NB4 (cell line): ENCODE measurements at regions not wholly inside any gene's neighbourhood (a gene's known extent, or its start where the extent isn't known, plus 50 kb on each side); places are given as distances from the start of the nearest gene placed in this dataset.

Experiments used
- DNase-seq: peaks from one replicate; pipeline ENCODE4 v3.0.0; 2010; ENCODE audit warnings: low read depth
- H3K4me3 ChIP-seq: one replicate; pipeline ENCODE4 v1.5.1; 2011; ENCODE audit warnings: mild to moderate bottlenecking, low read depth, low read length, moderate library complexity
- CTCF ChIP-seq: IDR thresholded peaks from one replicate; pipeline ENCODE4 v1.5.1; 2012; ENCODE audit warnings: low read depth, low read length
- MAX ChIP-seq: IDR thresholded peaks from 2 replicates; pipeline ENCODE4 v1.6.1; 2011; ENCODE audit warnings: low read depth, low read length
- MYC ChIP-seq: IDR thresholded peaks from 2 replicates; pipeline ENCODE4 v1.6.1; 2011; ENCODE audit warnings: low read depth, low read length
- POLR2A ChIP-seq: IDR thresholded peaks from 2 replicates; pipeline ENCODE4 v1.6.1; 2011; ENCODE audit warnings: mild to moderate bottlenecking; ENCODE audit not compliant: insufficient read length; ENCODE audit errors: extremely low read depth

- no peak for DNase-seq
- TF ChIP-seq MYC = no peak
- no peak for TF ChIP-seq POLR2A
- no peak for TF ChIP-seq CTCF
- no peak for TF ChIP-seq MAX
- no peak overlapping the region for H3K4me3 ChIP-seq
Measured at GRCh38 chr3:87982421-87982820, 76.4 kb downstream of the CGGBP1 start.

- TF ChIP-seq MYC = no peak
- no peak for TF ChIP-seq MAX
- no peak for TF ChIP-seq CTCF
- TF ChIP-seq POLR2A = no peak
- no peak overlapping the region for H3K4me3 ChIP-seq
- DNase-seq = no peak
Measured at GRCh38 chr3:87979527-87979926, 79.3 kb downstream of the CGGBP1 start.

GRCh38 chr3:87977765-87978164 is 81.0 kb downstream of the CGGBP1 start:
- H3K4me3 ChIP-seq = no peak overlapping the region
- no peak for DNase-seq
- no peak for TF ChIP-seq MAX
- no peak for TF ChIP-seq POLR2A
- no peak for TF ChIP-seq CTCF
- no peak for TF ChIP-seq MYC

GRCh38 chr3:87975716-87976115 is 83.1 kb downstream of the CGGBP1 start:
- no peak overlapping the region for H3K4me3 ChIP-seq
- TF ChIP-seq MYC (no peak), MAX (no peak), POLR2A (no peak), CTCF (no peak)
- no peak for DNase-seq

- DNase-seq = no peak
- no peak for TF ChIP-seq CTCF
- no peak for TF ChIP-seq MAX
- TF ChIP-seq MYC = no peak
- TF ChIP-seq POLR2A = no peak
- no peak overlapping the region for H3K4me3 ChIP-seq
Measured at GRCh38 chr3:87973906-87974305, 84.9 kb downstream of the CGGBP1 start.

GRCh38 chr3:87969620-87970019 is 89.2 kb downstream of the CGGBP1 start:
- no peak for DNase-seq
- TF ChIP-seq MYC (no peak), CTCF (no peak), MAX (no peak), POLR2A (no peak)
- no peak overlapping the region for H3K4me3 ChIP-seq
